Peyer's patch (tissue), 4 donors: ENCODE measurements at regions not wholly inside any gene's neighbourhood (a gene's known extent, or its start where the extent isn't known, plus 50 kb on each side); places are given as distances from the start of the nearest gene placed in this dataset.

ENCODE experiments used
- POLR2A ChIP-seq, 2 donors: fragments of 450-650 bp; IDR thresholded peaks; one replicate each; pipeline ENCODE4 v1.5.1; 2017; ENCODE audit warnings: antibody characterized with exemption in 2 of 2, mild to moderate bottlenecking in 2 of 2, moderate library complexity in 2 of 2
- TF ChIP-seq, protein P1 (sequence below), 6 experiments: fragments of 450-650 bp in 4 of 6; fragments of 200-600 bp in 2 of 6; sonication (generic) in 1 of 6; IDR thresholded peaks; one replicate each; pipeline ENCODE4 v1.5.1; 2017 to 2019; ENCODE audit warnings: antibody characterized with exemption in 6 of 6, mild to moderate bottlenecking in 3 of 6, moderate library complexity in 1 of 6

DNA sequence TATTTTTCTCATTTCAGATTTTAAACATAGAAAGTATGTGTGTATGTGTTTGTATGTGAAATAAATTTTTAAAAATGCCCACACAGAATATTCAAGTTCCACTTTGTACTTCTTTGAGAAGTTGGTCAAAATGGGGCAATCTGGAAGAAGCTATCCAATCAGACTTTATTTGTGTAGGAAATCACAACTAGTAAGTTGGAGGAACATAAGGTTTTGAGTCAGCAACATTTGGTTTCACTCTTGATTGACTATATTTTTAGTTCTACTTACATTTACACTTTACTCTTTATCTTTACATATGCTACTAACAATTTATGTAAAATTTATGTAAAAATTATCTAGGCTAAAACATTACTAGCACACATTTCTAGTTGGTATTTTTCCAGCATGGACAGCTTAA lies 128.1 kb downstream of the ATXN7L3B start:
- TF ChIP-seq, protein P1, sequence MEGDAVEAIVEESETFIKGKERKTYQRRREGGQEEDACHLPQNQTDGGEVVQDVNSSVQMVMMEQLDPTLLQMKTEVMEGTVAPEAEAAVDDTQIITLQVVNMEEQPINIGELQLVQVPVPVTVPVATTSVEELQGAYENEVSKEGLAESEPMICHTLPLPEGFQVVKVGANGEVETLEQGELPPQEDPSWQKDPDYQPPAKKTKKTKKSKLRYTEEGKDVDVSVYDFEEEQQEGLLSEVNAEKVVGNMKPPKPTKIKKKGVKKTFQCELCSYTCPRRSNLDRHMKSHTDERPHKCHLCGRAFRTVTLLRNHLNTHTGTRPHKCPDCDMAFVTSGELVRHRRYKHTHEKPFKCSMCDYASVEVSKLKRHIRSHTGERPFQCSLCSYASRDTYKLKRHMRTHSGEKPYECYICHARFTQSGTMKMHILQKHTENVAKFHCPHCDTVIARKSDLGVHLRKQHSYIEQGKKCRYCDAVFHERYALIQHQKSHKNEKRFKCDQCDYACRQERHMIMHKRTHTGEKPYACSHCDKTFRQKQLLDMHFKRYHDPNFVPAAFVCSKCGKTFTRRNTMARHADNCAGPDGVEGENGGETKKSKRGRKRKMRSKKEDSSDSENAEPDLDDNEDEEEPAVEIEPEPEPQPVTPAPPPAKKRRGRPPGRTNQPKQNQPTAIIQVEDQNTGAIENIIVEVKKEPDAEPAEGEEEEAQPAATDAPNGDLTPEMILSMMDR (IDR thresholded peaks at IDR 0.05), result no peak
- no peak for TF ChIP-seq POLR2A (IDR thresholded peaks at IDR 0.05)
